GM12878 (cell line): ENCODE measurements at regions not wholly inside any gene's neighbourhood (a gene's known extent, or its start where the extent isn't known, plus 50 kb on each side); places are given as distances from the start of the nearest gene placed in this dataset.

ENCODE experiments used
- ATAC-seq: fragments of 200-7000 bp; cut with Tn5 transposase; 3 replicates; pipeline ENCODE4 v1.9.1; 2020; ENCODE audit warnings: mild to moderate bottlenecking, moderate library complexity
- BruUV-seq: library from RNA; stranded (reverse); fragments of 400-500 nt; replicated peaks from 2 replicates; lab custom pipeline; 2021; lab: Mats Ljungman, UMichigan
- CTCF ChIA-PET: fragments of 300-600 bp; sonication (Branson Sonifier 250); formaldehyde crosslinking; extraction: SDS; loops from one replicate; lab custom pipeline; 2021; ENCODE audit warnings: inconsistent platforms; lab: Yijun Ruan, JAX
- POLR2A ChIA-PET: fragments of 350-600 bp; formaldehyde crosslinking; extraction: SDS; loops from one replicate; lab custom pipeline; 2021; ENCODE audit warnings: inconsistent platforms; lab: Charles Lee
- RAD21 ChIA-PET: fragments of 300-600 bp; sonication (Branson Sonifier 250); formaldehyde crosslinking; loops from one replicate; lab custom pipeline; 2023; ENCODE audit warnings: antibody characterized with exemption; ENCODE audit not compliant: unreplicated experiment; lab: Charles Lee
- SMC1A ChIA-PET: fragments of 300-600 bp; sonication (Branson Sonifier 250); formaldehyde crosslinking; loops from one replicate; lab custom pipeline; 2023; ENCODE audit not compliant: unreplicated experiment, uncharacterized antibody; lab: Charles Lee
- DNase-seq: peaks from one replicate; pipeline ENCODE4 v3.0.0-alpha.2; 2011; ENCODE audit warnings: low read depth, low spot score
- FAIRE-seq: peaks from 3 replicates; lab custom pipeline; 2011; peaks lifted over from hg19 to GRCh38; lab: Jason Lieb, UNC
- H2AFZ ChIP-seq: 2 replicates; pipeline ENCODE4 v1.6.0; 2011; ENCODE audit warnings: low read depth, low read length, control low read depth; ENCODE audit not compliant: control insufficient read depth
- H3K27ac ChIP-seq: 2 replicates; pipeline ENCODE4 v1.5.1; 2011; ENCODE audit warnings: control low read depth; ENCODE audit not compliant: control insufficient read depth, insufficient read depth
- H3K27me3 ChIP-seq, 2 experiments: replicated peaks in 1 of 2; 2 replicates each; pipeline versions ENCODE4 v1.6.0 to v1.6.1; 2011; ENCODE audit warnings: low read length in 1 of 2; ENCODE audit not compliant: control insufficient read depth in 2 of 2, insufficient read depth in 2 of 2
- H3K36me3 ChIP-seq, 2 experiments: 2 replicates each; pipeline ENCODE4 v1.5.1; 2011; ENCODE audit warnings: low read length in 1 of 2; ENCODE audit not compliant: control insufficient read depth in 2 of 2, insufficient read depth in 2 of 2
- H3K4me1 ChIP-seq: 2 replicates; pipeline ENCODE4 v1.6.1; 2011; ENCODE audit warnings: mild to moderate bottlenecking, low read length, moderate library complexity, mixed read lengths; ENCODE audit not compliant: control insufficient read depth, insufficient read depth
- H3K4me2 ChIP-seq: 2 replicates; pipeline ENCODE4 v1.6.0; 2011; ENCODE audit warnings: control low read depth; ENCODE audit not compliant: control insufficient read depth, insufficient read depth
- H3K4me3 ChIP-seq: fragments of 200-600 bp; sonication (generic); 2 replicates; pipeline ENCODE4 v1.5.1; 2016
- H3K79me2 ChIP-seq: 2 replicates; pipeline ENCODE4 v1.6.0; 2011; ENCODE audit warnings: low read length; ENCODE audit not compliant: control insufficient read depth, insufficient read depth
- H3K9ac ChIP-seq: 2 replicates; pipeline ENCODE4 v1.8.0; 2011; ENCODE audit warnings: low read length, control low read depth, mixed read lengths; ENCODE audit not compliant: control insufficient read depth, insufficient read depth
- H3K9me3 ChIP-seq: replicated peaks from 3 replicates; pipeline ENCODE4 v1.5.1; 2011; ENCODE audit warnings: mild to moderate bottlenecking, low read length; ENCODE audit not compliant: control insufficient read depth, insufficient read depth
- H4K20me1 ChIP-seq: 2 replicates; pipeline ENCODE4 v1.6.0; 2011; ENCODE audit not compliant: control insufficient read depth, insufficient read depth
- CEBPB ChIP-seq, 2 experiments: fragments of 150-350 bp in 1 of 2; IDR thresholded peaks; 2 replicates each; pipeline ENCODE4 v1.6.1; 2012 to 2014; ENCODE audit warnings: low read depth in 2 of 2, low read length in 2 of 2, borderline replicate concordance in 1 of 2, inconsistent platforms in 1 of 2
- FOS ChIP-seq: IDR thresholded peaks from 3 replicates; pipeline ENCODE4 v1.6.1; 2011; ENCODE audit warnings: borderline replicate concordance; ENCODE audit not compliant: insufficient read length; ENCODE audit errors: extremely low read depth
- MLLT1 ChIP-seq: fragments of 450-650 bp; IDR thresholded peaks from 2 replicates; pipeline ENCODE4 v1.6.1; 2016; ENCODE audit warnings: mild to moderate bottlenecking
- MTA2 ChIP-seq: fragments of 450-650 bp; IDR thresholded peaks from 2 replicates; pipeline ENCODE4 v1.6.1; 2016; ENCODE audit warnings: low read depth, mild to moderate bottlenecking, moderate library complexity
- NFIC ChIP-seq: IDR thresholded peaks from 2 replicates; pipeline ENCODE4 v1.6.1; 2012; ENCODE audit warnings: low read depth, mild to moderate bottlenecking, inconsistent platforms, low read length, moderate library complexity
- POLR2A ChIP-seq: IDR thresholded peaks from 2 replicates; pipeline ENCODE4 v1.6.1; 2011; ENCODE audit warnings: low read depth, mild to moderate bottlenecking, low read length
- RAD21 ChIP-seq: IDR thresholded peaks from 2 replicates; pipeline ENCODE4 v1.6.1; 2011; ENCODE audit warnings: mild to moderate bottlenecking, low read depth, low read length, moderate library complexity; ENCODE audit not compliant: insufficient read depth
- RB1 ChIP-seq: fragments of 450-650 bp; formaldehyde crosslinking; IDR thresholded peaks from 2 replicates; pipeline ENCODE4 v1.6.1; 2017; ENCODE audit warnings: mild to moderate bottlenecking, borderline replicate concordance
- SIX5 ChIP-seq: IDR thresholded peaks from 2 replicates; pipeline ENCODE4 v1.6.1; 2011; ENCODE audit warnings: mild to moderate bottlenecking, low read depth, low read length, moderate library complexity; ENCODE audit not compliant: severe bottlenecking
- STAT1 ChIP-seq: fragments of 450-650 bp; conservative IDR thresholded peaks from 2 replicates; pipeline ENCODE4 v1.6.1; 2014; ENCODE audit warnings: antibody characterized with exemption, mild to moderate bottlenecking
- TCF3 ChIP-seq: IDR thresholded peaks from 2 replicates; pipeline ENCODE4 v1.6.1; 2012; ENCODE audit warnings: low read depth, mild to moderate bottlenecking, low read length, borderline replicate concordance; ENCODE audit not compliant: insufficient read depth
- ZNF622 ChIP-seq: fragments of 450-650 bp; IDR thresholded peaks from 2 replicates; pipeline ENCODE4 v1.6.1; 2017; ENCODE audit warnings: mild to moderate bottlenecking, inconsistent platforms
- ZSCAN29 ChIP-seq: fragments of 450-650 bp; IDR thresholded peaks from 2 replicates; pipeline ENCODE4 v1.6.1; 2017; ENCODE audit warnings: mild to moderate bottlenecking, moderate library complexity
- ZZZ3 ChIP-seq: IDR thresholded peaks from 2 replicates; pipeline ENCODE4 v1.6.1; 2011; ENCODE audit warnings: low read depth; ENCODE audit not compliant: control insufficient read depth, insufficient read length
- WGBS: methylation state at CpG from one replicate; pipeline ENCODE4 v1.1.6; 2016; ENCODE audit warnings: low lambda C conversion rate; ENCODE audit not compliant: insufficient replicate concordance, insufficient coverage; ENCODE audit errors: missing lambda C conversion rate; 5-methylcytosine and 5-hydroxymethylcytosine counted together
- in situ Hi-C: fragments of 300-500 bp; cut with MboI; formaldehyde crosslinking; loops from 9 replicates; pipeline ENCODE4 v1.14.3; 2018; ENCODE audit warnings: mixed read lengths
- intact Hi-C: fragments of 100-400 bp; cut with micrococcal nuclease; formaldehyde crosslinking; loops from one replicate; pipeline ENCODE4 v1.14.2; 2022; ENCODE audit not compliant: unreplicated experiment

DNA sequence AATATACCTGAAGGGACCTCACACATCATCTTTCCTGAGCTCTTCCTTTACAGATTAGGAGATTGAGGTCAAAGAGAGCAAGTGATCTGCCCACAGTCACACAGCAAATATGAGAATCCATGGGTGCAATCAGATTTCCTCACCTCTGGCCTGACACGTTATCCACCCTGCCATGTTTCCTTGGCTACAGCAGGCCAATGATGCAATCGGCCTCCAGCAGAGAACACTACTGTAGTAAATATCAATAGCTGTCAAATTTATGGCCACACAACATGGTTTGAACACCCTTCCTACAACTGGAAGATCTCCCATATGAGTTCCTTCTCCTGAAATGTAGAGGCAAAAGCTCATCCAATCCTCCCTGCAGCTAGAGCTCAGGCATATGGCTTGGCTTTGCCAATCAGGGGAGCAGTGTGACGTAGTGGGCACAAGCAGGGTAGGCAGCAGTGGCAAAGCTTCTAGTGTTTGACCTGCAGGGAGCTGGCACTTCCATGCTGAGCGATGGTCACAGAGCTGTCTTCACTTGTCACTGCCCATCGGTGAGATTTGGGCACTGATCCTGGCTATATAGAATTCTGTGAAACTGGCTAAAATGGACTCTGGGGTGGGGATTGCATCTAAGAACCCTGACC is 271.3 kb downstream of the TJP1 start:
- SMC1A ChIA-PET, result no interaction called here

More for the DNA sequence above, 271.3 kb downstream of the TJP1 start:
- ATAC-seq, result no peak
- BruUV-seq, result no TSS peak
- intact Hi-C loops, result no loop called here
- H3K27ac ChIP-seq, result no peak overlapping the region
- TF ChIP-seq MLLT1, result no peak
- TF ChIP-seq POLR2A, result no peak
- no peak for TF ChIP-seq SIX5
- no peak for TF ChIP-seq CEBPB (IDR thresholded peaks at IDR 0.05; ENCODE audit: borderline replicate concordance in 1 of 2, low read depth in 2 of 2, low read length in 2 of 2)
- TF ChIP-seq MTA2, result no peak
- no peak for TF ChIP-seq RB1
- TF ChIP-seq NFIC, result no peak
- TF ChIP-seq RAD21, result no peak
- TF ChIP-seq STAT1, result no peak
- no peak for TF ChIP-seq ZSCAN29
- no peak for TF ChIP-seq FOS
- no peak for TF ChIP-seq ZZZ3
- no peak for TF ChIP-seq ZNF622
- no peak for TF ChIP-seq TCF3
- TF ChIP-seq, all 136 proteins: peak for 0
- no peaks in the 10 kb centered on the region for H3K36me3 ChIP-seq
- in situ Hi-C loops, result no loop called here
- H3K4me3 ChIP-seq, result no peak overlapping the region
- no peak for FAIRE-seq
- 29% methylated on average over 5 of the region's 5 CpGs for WGBS
- H3K9ac ChIP-seq, result no peak overlapping the region
- H2AFZ ChIP-seq, result no peak overlapping the region
- RAD21 ChIA-PET, result no interaction called here
- H3K27me3 ChIP-seq, result no peaks in the 10 kb centered on the region
- DNase-seq, result no peak
- CTCF ChIA-PET, result no interaction called here
- POLR2A ChIA-PET, result no interaction called here
- H3K79me2 ChIP-seq, result no peaks in the 10 kb centered on the region
- H3K9me3 ChIP-seq, result no peaks in the 10 kb centered on the region
- no peaks in the 10 kb centered on the region for H4K20me1 ChIP-seq
- H3K4me1 ChIP-seq, result no peaks in the 10 kb centered on the region
- no peak overlapping the region for H3K4me2 ChIP-seq
